K562 (cell line): ENCODE measurements at regions not wholly inside any gene's neighbourhood (a gene's known extent, or its start where the extent isn't known, plus 50 kb on each side); places are given as distances from the start of the nearest gene placed in this dataset.

Experiments
- ATAC-seq: fragments of 200-7000 bp; cut with Tn5 transposase; 3 replicates; pipeline ENCODE4 v1.9.1; 2020; ENCODE audit warnings: moderate library complexity
- BruUV-seq: library from RNA; stranded (reverse); fragments of 400-500 nt; replicated peaks from 2 replicates; lab custom pipeline; 2021; lab: Mats Ljungman, UMichigan
- CTCF ChIA-PET: fragments of 300-600 bp; formaldehyde crosslinking; extraction: SDS; loops from one replicate; lab custom pipeline; 2021; ENCODE audit warnings: low intra/inter-chr PET ratio; lab: Yijun Ruan, JAX
- POLR2A ChIA-PET: fragments of 300-600, 350-650 bp; sonication (Branson Sonifier 250); formaldehyde crosslinking; extraction: SDS; loops from one replicate; lab custom pipeline; 2021; ENCODE audit warnings: antibody characterized with exemption, inconsistent platforms; lab: Yijun Ruan, JAX
- DNase-seq, 4 experiments: peaks; one replicate each; pipeline versions ENCODE4 v3.0.0 to v3.0.0-alpha.2; 2011 to 2018; ENCODE audit warnings: low spot score in 3 of 4, mixed read lengths in 3 of 4; ENCODE audit errors: extremely low read depth in 1 of 4
- FAIRE-seq: peaks from 2 replicates; lab custom pipeline; 2011; peaks lifted over from hg19 to GRCh38; lab: Jason Lieb, UNC
- H2AFZ ChIP-seq: 2 replicates; pipeline ENCODE4 v1.6.0; 2011; ENCODE audit warnings: low read depth, low read length, control low read depth, inconsistent platforms
- H3K27ac ChIP-seq: fragments of 200-600 bp; 3 replicates; pipeline ENCODE4 v1.8.0; 2011; ENCODE audit warnings: low read depth, mild to moderate bottlenecking, control low read depth, inconsistent platforms, low read length, moderate library complexity, mixed read lengths; ENCODE audit errors: extremely low read depth
- H3K27me3 ChIP-seq, 2 experiments: fragments of 300-600 bp in 1 of 2; 2 replicates in 1 of 2; 3 replicates in 1 of 2; pipeline versions ENCODE4 v1.6.0 to v1.8.0; 2011; ENCODE audit warnings: inconsistent platforms in 2 of 2, low read length in 2 of 2, mild to moderate bottlenecking in 1 of 2, mixed read lengths in 1 of 2, moderate library complexity in 1 of 2; ENCODE audit not compliant: control insufficient read depth in 2 of 2, insufficient read depth in 2 of 2
- H3K36me3 ChIP-seq: fragments of 300-600 bp; 3 replicates; pipeline ENCODE4 v1.8.0; 2011; ENCODE audit warnings: mild to moderate bottlenecking, low read length, inconsistent platforms; ENCODE audit not compliant: control insufficient read depth, insufficient read depth
- H3K4me1 ChIP-seq, 2 experiments: fragments of 200-600 bp in 1 of 2; replicated peaks in 1 of 2; 2 replicates in 1 of 2; 3 replicates in 1 of 2; pipeline versions ENCODE4 v1.5.1 to v1.8.0; 2011; ENCODE audit warnings: inconsistent platforms in 2 of 2, low read length in 2 of 2, mild to moderate bottlenecking in 1 of 2, mixed read lengths in 1 of 2, moderate library complexity in 1 of 2; ENCODE audit not compliant: control insufficient read depth in 2 of 2, insufficient read depth in 2 of 2
- H3K4me2 ChIP-seq: 2 replicates; pipeline ENCODE4 v1.6.1; 2011; ENCODE audit warnings: low read length, control low read depth, inconsistent platforms, mixed read lengths; ENCODE audit not compliant: insufficient read depth
- H3K4me3 ChIP-seq: fragments of 200-600 bp; sonication (generic), shearing (Covaris generic); 2 replicates; pipeline ENCODE4 v1.5.1; 2016; ENCODE audit warnings: control low read depth, inconsistent platforms
- H3K79me2 ChIP-seq: fragments of 200-600 bp; 3 replicates; pipeline ENCODE4 v1.8.0; 2011; ENCODE audit warnings: low read length, inconsistent platforms; ENCODE audit not compliant: control insufficient read depth, insufficient read depth
- H3K9ac ChIP-seq, 2 experiments: 2 replicates each; pipeline versions ENCODE4 v1.6.0 to v1.6.1; 2011; ENCODE audit warnings: low read depth in 2 of 2, low read length in 2 of 2, control low read depth in 1 of 2, inconsistent platforms in 1 of 2, mild to moderate bottlenecking in 1 of 2, mixed read lengths in 1 of 2; ENCODE audit not compliant: insufficient read depth in 1 of 2
- H3K9me1 ChIP-seq: one replicate; pipeline ENCODE4 v1.6.0; 2011; ENCODE audit warnings: inconsistent platforms, mild to moderate bottlenecking, low read length, moderate library complexity; ENCODE audit not compliant: control insufficient read depth, insufficient read depth
- H3K9me3 ChIP-seq: replicated peaks from 2 replicates; pipeline ENCODE4 v1.5.1; 2011; ENCODE audit warnings: low read depth, low read length, inconsistent platforms; ENCODE audit not compliant: control insufficient read depth, insufficient read depth
- H4K20me1 ChIP-seq: replicated peaks from 2 replicates; pipeline ENCODE4 v1.6.1; 2011; ENCODE audit warnings: low read length, inconsistent platforms, mixed read lengths; ENCODE audit not compliant: control insufficient read depth, insufficient read depth
- HINFP ChIP-seq: fragments of 450-650 bp; conservative IDR thresholded peaks from 2 replicates; pipeline ENCODE4 v1.6.1; 2016; ENCODE audit warnings: missing genetic modification characterization, low read depth, mild to moderate bottlenecking, control low read depth, missing compliant biosample characterization
- IRF1 ChIP-seq: sonication (generic); formaldehyde crosslinking; IDR thresholded peaks from 2 replicates; pipeline ENCODE4 v1.8.0; 2022; ENCODE audit warnings: missing genetic modification reagents, mild to moderate bottlenecking, borderline replicate concordance
- LARP7 ChIP-seq: fragments of 450-650 bp; IDR thresholded peaks from 2 replicates; pipeline ENCODE4 v1.6.1; 2016
- MGA ChIP-seq: fragments of 450-650 bp; IDR thresholded peaks from 2 replicates; pipeline ENCODE4 v1.6.1; 2016; ENCODE audit warnings: mild to moderate bottlenecking, moderate library complexity
- POLR2B ChIP-seq: fragments of 450-650 bp; IDR thresholded peaks from 2 replicates; pipeline ENCODE4 v1.6.1; 2018; ENCODE audit warnings: low read depth; ENCODE audit not compliant: partially characterized antibody
- RBM25 ChIP-seq: fragments of 200-400 bp; formaldehyde crosslinking; IDR thresholded peaks from 2 replicates; pipeline ENCODE4 v1.6.1; 2018; ENCODE audit warnings: low read length, low read depth, moderate library complexity; ENCODE audit not compliant: severe bottlenecking
- SMARCA4 ChIP-seq: fragments of 450-650 bp; IDR thresholded peaks from 2 replicates; pipeline ENCODE4 v1.6.1; 2016
- SRSF9 ChIP-seq: fragments of 200-400 bp; formaldehyde crosslinking; IDR thresholded peaks from 2 replicates; pipeline ENCODE4 v1.6.1; 2017; ENCODE audit warnings: low read depth, low read length, borderline replicate concordance
- TCF7L2 ChIP-seq: fragments of 150-350 bp; IDR thresholded peaks from 2 replicates; pipeline ENCODE4 v1.6.1; 2016; ENCODE audit warnings: low read depth, mild to moderate bottlenecking, low read length, moderate library complexity
- TEAD1 ChIP-seq, 2 experiments: fragments of 450-650 bp in 1 of 2; sonication (generic) in 1 of 2; formaldehyde crosslinking; IDR thresholded peaks; 2 replicates each; pipeline versions ENCODE4 v1.4.0 to v1.8.0; 2020 to 2022; ENCODE audit warnings: mild to moderate bottlenecking in 2 of 2, missing genetic modification reagents in 1 of 2
- WGBS: fragments of 100-300 bp; shearing (Covaris generic); methylation state at CpG from one replicate; pipeline ENCODE4 v1.1.6; 2016; ENCODE audit warnings: low coverage, mixed read lengths; ENCODE audit not compliant: insufficient coverage; ENCODE audit errors: missing lambda C conversion rate; 5-methylcytosine and 5-hydroxymethylcytosine counted together
- in situ Hi-C: fragments of 300-500 bp; cut with MboI; formaldehyde crosslinking; loops from 4 replicates; pipeline ENCODE4 v1.15.0; 2018; ENCODE audit warnings: inconsistent platforms, mixed read lengths
- intact Hi-C: fragments of 100-400 bp; cut with micrococcal nuclease; formaldehyde crosslinking; loops from 2 replicates; pipeline ENCODE4 v1.14.2; 2022

- Histone ChIP-seq H4K20me1 (no peaks in the 10 kb centered on the region), H3K79me2 (no peaks in the 10 kb centered on the region), H3K9ac (no peak overlapping the region), H3K9me1 (no peaks in the 10 kb centered on the region), H3K27me3 (peaks cover 0 to 11% of the 10 kb centered on the region in 2 experiments; a peak in 2 of 5 replicates), H3K9me3 (no peaks in the 10 kb centered on the region; the same call in none of the 2 replicates), H3K27ac (no peak overlapping the region), H2AFZ (no peak overlapping the region), H3K36me3 (no peaks in the 10 kb centered on the region), H3K4me3 (no peak overlapping the region), H3K4me1 (no peaks in the 10 kb centered on the region; a peak in 2 of 5 replicates), H3K4me2 (no peak overlapping the region)
- BruUV-seq, result no TSS peak
- intact Hi-C loops, result no loop called here
- 10% methylated on average over 4 of the region's 4 CpGs for WGBS
- in situ Hi-C loops, result no loop called here
- FAIRE-seq (no peak), ATAC-seq (no peak), DNase-seq (no peak)
- CTCF ChIA-PET, result no interaction called here
- POLR2A ChIA-PET, result no interaction called here
- TF ChIP-seq SMARCA4, result no peak
- no peak for TF ChIP-seq POLR2B
- TF ChIP-seq IRF1, result no peak
- no peak for TF ChIP-seq HINFP (tag)
- no peak for TF ChIP-seq TEAD1 (CRISPR knock-in tag; IDR thresholded peaks at IDR 0.05)
- no peak for TF ChIP-seq SRSF9
- no peak for TF ChIP-seq LARP7
- TF ChIP-seq MGA, result no peak
- no peak for TF ChIP-seq TCF7L2
- TF ChIP-seq RBM25, result no peak
Observed at GRCh38 chr6:53210811-53211210, 62.2 kb upstream of the GCM1 start.
